SK-N-MC (cell line): ENCODE measurements at regions not wholly inside any gene's neighbourhood (a gene's known extent, or its start where the extent isn't known, plus 50 kb on each side); places are given as distances from the start of the nearest gene placed in this dataset.

Source experiments
- EZH2 ChIP-seq: fragments of 200-600 bp; sonication (generic); IDR thresholded peaks from one replicate; pipeline ENCODE4 v1.6.1; 2017; ENCODE audit warnings: antibody characterized with exemption
- POLR2AphosphoS5 ChIP-seq: IDR thresholded peaks from 2 replicates; pipeline ENCODE4 v1.6.1; 2012; ENCODE audit warnings: mild to moderate bottlenecking, low read depth, low read length, borderline replicate concordance

DNA sequence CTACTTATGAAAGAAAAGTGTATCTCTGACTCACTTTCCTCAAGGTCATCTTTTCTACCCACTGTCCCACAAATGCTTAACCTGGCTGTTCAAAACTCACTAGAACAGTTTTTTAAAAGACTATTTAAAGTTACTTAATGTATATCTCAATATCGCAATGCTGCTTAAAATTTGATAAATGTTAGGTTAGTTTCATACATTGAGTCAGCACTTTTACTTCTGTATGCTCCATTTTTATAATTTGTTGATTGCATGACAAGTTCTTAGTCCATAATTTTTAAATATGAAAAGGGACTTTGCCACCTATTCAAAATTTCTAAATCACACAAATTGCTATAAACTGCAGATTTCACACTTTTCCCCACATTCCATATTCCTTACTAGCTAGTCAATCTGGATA is 231.7 kb upstream of the SLC39A10 start:
- no peak for TF ChIP-seq EZH2
- TF ChIP-seq POLR2AphosphoS5 = no peak
